Retina (tissue), 1 donor: ENCODE measurements at regions not wholly inside any gene's neighbourhood (a gene's known extent, or its start where the extent isn't known, plus 50 kb on each side); places are given as distances from the start of the nearest gene placed in this dataset.

Experiments used
- DNase-seq: peaks from one replicate; pipeline ENCODE4 v3.0.0-alpha.2; 2016

GRCh38 chr7:16978358-16979244 lies 96.8 kb upstream of the AGR3 start:
- DNase-seq, result no peak

GRCh38 chr7:16980539-16980938 lies 98.8 kb upstream of the AGR3 start:
- DNase-seq, result no peak

- DNase-seq, result peak; percentile 44
These were observed 101.0 kb upstream of the AGR3 start for GRCh38 chr7:16982640-16983350.

- DNase-seq, result no peak
These were observed 102.6 kb upstream of the AGR3 start for GRCh38 chr7:16984375-16984774.

GRCh38 chr7:16985621-16986020 lies 103.8 kb upstream of the AGR3 start:
- DNase-seq, result no peak

- no peak for DNase-seq
These were observed 105.0 kb upstream of the AGR3 start for GRCh38 chr7:16986755-16987154.

- DNase-seq, result no peak
These were observed 108.1 kb upstream of the AGR3 start for GRCh38 chr7:16989811-16990413.

GRCh38 chr7:16991551-16991950 lies 109.8 kb upstream of the AGR3 start:
- no peak for DNase-seq

GRCh38 chr7:16993543-16993942 lies 111.8 kb upstream of the AGR3 start:
- no peak for DNase-seq

- DNase-seq, result no peak
These were observed 116.8 kb upstream of the AGR3 start for GRCh38 chr7:16998481-16999051.

GRCh38 chr7:16999541-17000267 lies 117.9 kb upstream of the AGR3 start:
- DNase-seq, result no peak

- DNase-seq, result no peak
These were observed 123.5 kb upstream of the AGR3 start for GRCh38 chr7:17005271-17005670.

GRCh38 chr7:17007841-17008240 lies 126.1 kb upstream of the AGR3 start:
- no peak for DNase-seq

GRCh38 chr7:17009007-17009719 lies 127.4 kb upstream of the AGR3 start:
- DNase-seq, result no peak

- DNase-seq, result no peak
These were observed 128.2 kb upstream of the AGR3 start for GRCh38 chr7:17009933-17010332.

GRCh38 chr7:17010637-17011300 lies 129.0 kb upstream of the AGR3 start:
- DNase-seq, result no peak

GRCh38 chr7:17013204-17013603 lies 131.4 kb upstream of the AGR3 start:
- DNase-seq, result no peak

GRCh38 chr7:17014686-17015085 lies 132.9 kb upstream of the AGR3 start:
- DNase-seq, result no peak

GRCh38 chr7:17015598-17016031 lies 133.8 kb upstream of the AGR3 start:
- DNase-seq, result no peak

GRCh38 chr7:17016402-17017010 lies 134.7 kb upstream of the AGR3 start:
- DNase-seq, result no peak

- no peak for DNase-seq
These were observed 137.3 kb upstream of the AGR3 start for GRCh38 chr7:17019106-17019505.
